GM23248 (cell line): ENCODE measurements at regions not wholly inside any gene's neighbourhood (a gene's known extent, or its start where the extent isn't known, plus 50 kb on each side); places are given as distances from the start of the nearest gene placed in this dataset.

Experiments used
- EZH2 ChIP-seq: fragments of 200-600 bp; sonication (generic); IDR thresholded peaks from 2 replicates; pipeline ENCODE4 v1.6.1; 2018; ENCODE audit warnings: antibody characterized with exemption, mild to moderate bottlenecking; ENCODE audit not compliant: insufficient read depth, poor library complexity, severe bottlenecking
- EZH2phosphoT487 ChIP-seq: fragments of 200-600 bp; sonication (generic); IDR thresholded peaks from 2 replicates; pipeline ENCODE4 v1.6.1; 2018; ENCODE audit warnings: antibody characterized with exemption, moderate library complexity, mild to moderate bottlenecking, low read depth; ENCODE audit not compliant: insufficient read depth

DNA sequence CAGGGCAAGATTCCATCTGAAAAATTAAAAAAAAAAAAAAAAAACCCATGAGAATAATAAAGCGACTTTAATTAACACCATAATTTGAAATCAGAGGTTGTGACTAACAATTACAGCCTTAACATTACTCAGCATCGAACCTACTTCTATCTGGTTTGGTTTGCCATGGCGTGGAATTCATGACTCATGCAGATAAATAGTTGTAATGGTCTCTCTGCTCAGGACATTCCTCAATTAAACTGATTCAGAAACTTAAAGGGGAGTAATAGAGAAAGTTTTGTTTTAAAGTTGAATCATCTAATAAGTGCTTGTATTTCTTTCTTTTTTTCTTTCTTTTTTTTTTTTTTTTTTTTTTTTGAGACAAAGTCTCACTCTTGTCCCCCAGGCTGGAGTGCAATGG is 135.5 kb downstream of the SPATA31D1 start:
- no peak for TF ChIP-seq EZH2phosphoT487
- TF ChIP-seq EZH2: no peak
